Stimulated activated CD4-positive, alpha-beta T cell treated with anti-CD3 and anti-CD28 coated beads, TNF-alpha, amount 100 ng/mL, for 1 hour (primary cell): ENCODE measurements at regions not wholly inside any gene's neighbourhood (a gene's known extent, or its start where the extent isn't known, plus 50 kb on each side); places are given as distances from the start of the nearest gene placed in this dataset.

Source experiments
- DNase-seq, 3 donors: peaks; one replicate each; pipeline ENCODE4 v3.0.0-alpha.2; 2020; ENCODE audit warnings: low read depth in 3 of 3, low spot score in 1 of 3

- no peak for DNase-seq
These were observed 113.0 kb upstream of the DYNLRB2 start for GRCh38 chr16:80427795-80428194.

- DNase-seq = no peak
These were observed 122.1 kb upstream of the DYNLRB2 start for GRCh38 chr16:80418517-80419355.

- no peak for DNase-seq
These were observed 123.0 kb upstream of the DYNLRB2 start for GRCh38 chr16:80417706-80418271.

GRCh38 chr16:80408014-80408413 lies 132.8 kb upstream of the DYNLRB2 start:
- no peak for DNase-seq

- DNase-seq = no peak
These were observed 133.4 kb upstream of the DYNLRB2 start for GRCh38 chr16:80407265-80407987.

- DNase-seq = no peak
These were observed 135.9 kb upstream of the DYNLRB2 start for GRCh38 chr16:80404847-80405246.

- no peak for DNase-seq
These were observed 136.9 kb upstream of the DYNLRB2 start for GRCh38 chr16:80403894-80404293.

- no peak for DNase-seq
These were observed 149.8 kb upstream of the DYNLRB2 start for GRCh38 chr16:80390871-80391489.

GRCh38 chr16:80390046-80390445 lies 150.7 kb upstream of the DYNLRB2 start:
- DNase-seq = no peak

- no peak for DNase-seq
These were observed 151.5 kb upstream of the DYNLRB2 start for GRCh38 chr16:80389338-80389737.

GRCh38 chr16:80387318-80387921 lies 153.4 kb upstream of the DYNLRB2 start:
- no peak for DNase-seq

- no peak for DNase-seq
These were observed 155.9 kb upstream of the DYNLRB2 start for GRCh38 chr16:80384862-80385261.

- no peak for DNase-seq
These were observed 160.3 kb upstream of the DYNLRB2 start for GRCh38 chr16:80380514-80380913.

- no peak for DNase-seq
These were observed 163.5 kb upstream of the DYNLRB2 start for GRCh38 chr16:80377096-80377956.

- no peak for DNase-seq
These were observed 164.8 kb upstream of the DYNLRB2 start for GRCh38 chr16:80375973-80376372.

GRCh38 chr16:80375513-80375912 lies 165.3 kb upstream of the DYNLRB2 start:
- no peak for DNase-seq

- DNase-seq = no peak
These were observed 168.5 kb upstream of the DYNLRB2 start for GRCh38 chr16:80372341-80372740.

- no peak for DNase-seq
These were observed 171.4 kb upstream of the DYNLRB2 start for GRCh38 chr16:80369138-80369958.

- no peak for DNase-seq
These were observed 173.6 kb upstream of the DYNLRB2 start for GRCh38 chr16:80367037-80367658.
